Vagina (tissue), 2 donors: ENCODE measurements at regions not wholly inside any gene's neighbourhood (a gene's known extent, or its start where the extent isn't known, plus 50 kb on each side); places are given as distances from the start of the nearest gene placed in this dataset.

ENCODE experiments used
- CTCF ChIP-seq, 3 experiments: fragments of 450-650 bp in 2 of 3; fragments of 200-600 bp in 1 of 3; sonication (generic) in 1 of 3; IDR thresholded peaks; one replicate each; pipeline ENCODE4 v1.5.1; 2017 to 2019; ENCODE audit warnings: antibody characterized with exemption in 3 of 3, mild to moderate bottlenecking in 2 of 3, moderate library complexity in 2 of 3
- POLR2A ChIP-seq, 2 donors: fragments of 450-650 bp; IDR thresholded peaks; one replicate each; pipeline ENCODE4 v1.6.1; 2017; ENCODE audit warnings: antibody characterized with exemption in 2 of 2, mild to moderate bottlenecking in 2 of 2, moderate library complexity in 2 of 2
- POLR2AphosphoS5 ChIP-seq, 2 donors: sonication (generic); formaldehyde crosslinking; IDR thresholded peaks; one replicate each; pipeline ENCODE4 v1.9.0; 2017; ENCODE audit warnings: antibody characterized with exemption in 2 of 2, mild to moderate bottlenecking in 2 of 2, low read depth in 1 of 2; ENCODE audit not compliant: insufficient read depth in 1 of 2

- no peak for TF ChIP-seq CTCF (IDR thresholded peaks at IDR 0.05)
- TF ChIP-seq POLR2AphosphoS5 (IDR thresholded peaks at IDR 0.05; ENCODE audit: insufficient read depth in 1 of 2, low read depth in 1 of 2): no peak
- no peak for TF ChIP-seq POLR2A (IDR thresholded peaks at IDR 0.05)
Measured at GRCh38 chr11:13905137-13905781, 57.3 kb upstream of the SPON1 start.
